IPS DF 4.7 (cell line): ENCODE measurements at regions not wholly inside any gene's neighbourhood (a gene's known extent, or its start where the extent isn't known, plus 50 kb on each side); places are given as distances from the start of the nearest gene placed in this dataset.

ENCODE experiments used
- DNase-seq: peaks from one replicate; pipeline ENCODE4 v3.0.0-alpha.2; 2013; ENCODE audit warnings: low spot score; ENCODE audit errors: extremely low read depth

DNA sequence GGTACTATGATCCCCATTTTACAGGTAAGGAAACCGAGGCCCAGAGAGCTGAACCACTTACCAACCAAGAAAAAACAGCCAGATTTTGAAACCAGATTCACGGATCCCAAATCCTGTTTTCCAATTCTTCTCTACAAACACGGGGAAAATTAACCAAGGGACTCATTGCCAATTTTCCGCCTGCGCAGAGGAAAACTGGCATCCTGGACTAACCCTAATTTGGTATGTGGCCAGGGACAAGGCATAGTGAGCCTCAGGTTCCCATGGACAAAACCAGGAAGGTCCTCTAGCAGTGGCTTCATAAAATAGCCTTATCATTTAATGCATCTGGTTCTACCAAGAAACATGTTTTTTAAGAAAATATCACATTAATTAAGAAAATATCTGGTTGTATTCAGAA, 517.3 kb downstream of the MED13L start:
- no peak for DNase-seq

DNA sequence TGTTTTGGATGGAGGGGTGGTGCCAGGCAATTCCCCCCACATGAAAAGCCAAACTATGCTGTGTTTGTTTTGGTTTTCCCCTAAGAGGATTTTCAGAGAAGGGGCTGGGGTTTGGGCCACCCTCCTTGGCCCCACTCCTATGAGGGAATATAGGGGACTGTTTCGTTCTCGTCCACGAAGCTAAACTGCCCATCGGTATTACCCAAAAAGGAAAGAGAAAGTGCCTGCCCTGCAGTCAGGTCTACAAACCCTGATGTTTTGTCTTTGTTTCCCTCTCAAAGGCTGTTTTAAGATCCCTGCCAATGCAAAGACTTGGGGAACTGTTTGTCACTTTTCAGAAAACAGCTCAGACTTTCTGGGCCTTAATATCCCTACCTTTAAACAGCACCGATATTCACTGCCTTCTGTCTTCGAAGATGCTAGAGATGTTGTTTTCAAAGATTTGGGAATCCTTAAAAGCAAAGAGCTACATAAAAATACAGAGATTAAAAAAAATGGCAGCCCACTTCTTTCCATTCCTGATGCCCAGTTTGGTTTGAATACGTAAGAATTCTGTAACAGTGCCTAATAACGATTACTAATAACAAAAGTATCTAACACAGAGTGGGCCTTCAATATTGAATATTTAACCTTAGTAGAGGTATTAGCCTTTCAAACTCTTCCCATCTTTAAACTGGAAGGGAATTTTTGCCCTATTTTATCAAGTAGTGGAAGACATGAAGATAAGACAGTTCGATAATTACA, 518.4 kb downstream of the MED13L start:
- no peak for DNase-seq

DNA sequence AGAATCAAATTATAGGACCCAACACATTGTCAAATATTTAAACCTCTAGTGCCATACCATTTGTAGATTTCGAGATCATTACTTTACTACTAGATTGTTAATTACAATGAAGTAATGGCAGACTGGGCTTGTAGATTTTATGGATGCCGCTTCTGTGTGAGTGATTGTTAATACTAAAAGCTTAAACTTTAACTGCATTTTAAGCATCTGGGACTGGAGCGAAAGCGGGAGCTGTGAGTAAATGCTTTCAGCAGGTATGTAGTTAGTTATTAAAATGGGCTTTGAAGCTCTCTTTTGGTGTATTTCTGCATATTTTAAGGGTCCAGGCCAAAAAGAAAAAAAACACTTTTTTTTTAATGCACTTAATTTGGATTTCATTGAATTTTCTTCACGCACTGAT, 519.3 kb downstream of the MED13L start:
- no peak for DNase-seq

DNA sequence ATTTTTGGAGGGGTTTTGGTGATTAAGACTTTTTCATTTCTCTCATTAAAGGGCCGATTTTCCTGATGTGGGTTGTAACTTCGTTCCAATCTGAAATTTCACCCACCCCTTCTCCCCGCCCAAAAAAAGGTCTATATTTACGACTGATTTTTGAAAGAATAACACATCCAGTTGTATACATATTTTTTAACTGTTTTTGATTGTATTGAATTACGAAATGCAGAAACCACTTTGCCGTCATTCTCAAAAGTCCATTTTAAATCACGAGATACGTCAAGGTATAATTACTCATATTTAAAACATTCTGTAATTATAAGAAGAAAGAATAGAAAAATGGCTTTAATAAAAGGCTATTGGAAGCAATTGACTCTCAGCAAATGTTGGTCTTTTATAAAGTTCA, 520.7 kb downstream of the MED13L start:
- no peak for DNase-seq

DNA sequence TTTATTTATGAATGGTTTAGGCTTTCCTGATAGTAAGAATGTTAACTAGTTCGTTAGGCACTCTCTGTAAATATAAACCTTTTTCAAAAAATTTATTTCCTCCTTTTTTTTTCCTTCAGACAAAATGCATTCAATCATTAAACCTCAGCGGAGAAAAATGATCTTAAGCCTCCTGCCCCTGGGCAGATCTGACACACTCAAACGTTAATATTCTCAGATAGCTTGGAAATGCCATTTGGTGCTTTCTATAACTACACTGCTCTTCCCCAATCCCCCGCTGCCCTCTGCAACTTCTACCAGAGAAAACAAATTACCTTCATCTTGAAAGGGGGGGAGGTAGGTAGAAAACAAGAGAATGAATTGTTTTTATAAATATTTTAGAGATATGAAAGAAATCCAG, 521.2 kb downstream of the MED13L start:
- DNase-seq = no peak

DNA sequence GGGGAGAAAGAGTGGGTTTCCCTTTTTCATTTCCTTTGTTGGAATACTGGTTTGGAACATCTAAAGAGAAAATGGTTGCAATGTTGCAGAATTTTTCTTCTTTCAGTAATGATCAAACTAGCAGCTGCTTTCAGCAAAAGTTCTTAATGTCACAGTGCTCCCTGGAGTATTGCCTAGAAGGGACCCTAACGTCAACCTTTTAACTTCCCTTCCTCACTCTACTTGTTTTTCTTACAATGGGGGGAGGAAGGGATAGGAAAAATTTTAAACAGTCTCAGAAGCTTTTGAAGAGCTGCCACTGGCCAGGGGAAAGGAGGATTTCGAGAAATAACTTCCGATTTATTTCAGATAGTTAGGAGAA, 521.8 kb downstream of the MED13L start:
- DNase-seq = no peak

DNA sequence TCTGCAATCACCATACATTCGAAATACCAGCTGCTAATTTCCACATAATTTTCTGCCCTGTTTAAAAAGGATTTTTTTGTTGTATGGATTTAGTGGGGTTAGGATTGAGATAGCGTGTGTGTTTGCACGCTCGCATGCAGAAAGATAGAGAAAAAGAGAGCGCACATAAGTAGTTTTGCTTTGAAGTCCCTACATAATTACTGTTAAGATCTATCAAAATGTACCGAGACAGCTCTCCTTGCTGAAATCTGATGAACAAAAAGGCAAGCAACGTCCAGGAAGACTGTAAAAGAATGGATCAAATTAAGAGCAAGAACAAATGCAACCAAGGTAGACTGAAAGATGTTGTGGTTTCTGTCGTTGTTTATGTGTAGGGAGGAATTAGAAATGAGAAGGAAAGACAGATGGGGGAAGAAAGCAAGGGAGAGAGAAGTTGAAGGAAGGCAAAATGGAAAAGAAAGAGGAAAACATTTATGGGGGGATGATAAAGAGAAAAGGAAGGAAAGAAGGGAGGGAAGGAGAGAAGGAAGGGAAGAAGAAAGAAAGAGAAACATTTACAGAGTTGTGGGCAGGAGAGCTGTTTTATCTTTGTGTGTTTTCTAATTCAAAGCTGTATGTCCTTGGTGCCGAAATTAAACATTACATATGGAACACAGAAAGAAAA, 522.3 kb downstream of the MED13L start:
- DNase-seq = no peak

DNA sequence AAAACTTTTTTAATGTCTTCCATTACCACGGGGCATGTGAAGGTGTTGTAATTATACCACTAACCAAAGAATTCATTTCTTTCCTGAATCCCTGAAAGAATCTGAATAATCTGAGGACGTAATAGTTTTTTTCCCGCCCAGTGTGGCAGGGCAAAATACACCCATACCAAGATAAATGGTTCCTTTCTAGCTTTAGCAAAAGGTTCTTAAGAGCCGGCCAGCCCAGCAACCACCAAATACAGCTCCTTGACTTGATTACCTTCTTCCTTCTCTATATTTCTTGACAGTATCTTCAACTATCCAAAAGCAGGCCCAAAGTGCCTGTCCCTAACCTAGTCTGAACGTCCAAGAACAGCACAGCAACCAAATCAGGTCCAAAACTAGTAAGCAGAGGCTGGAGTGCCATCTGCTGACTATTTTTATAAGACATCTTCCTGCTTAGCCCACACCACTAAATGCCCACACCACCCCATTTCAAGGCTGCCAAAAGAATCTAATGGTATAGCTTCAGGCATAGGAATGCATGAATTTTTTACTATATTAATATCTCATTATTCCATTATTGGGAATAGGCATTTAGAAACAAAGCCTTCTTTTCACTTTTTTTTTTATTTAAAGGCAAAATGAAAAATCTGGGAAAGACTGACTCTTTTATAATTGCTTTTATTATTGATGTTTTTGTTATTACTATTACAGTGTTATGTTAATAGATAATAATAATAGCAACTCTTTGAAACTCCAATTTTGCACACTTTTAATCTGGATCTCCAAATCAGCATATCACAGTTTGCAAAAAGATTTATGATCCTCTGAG, 524.4 kb downstream of the MED13L start:
- DNase-seq = peak; percentile 22

DNA sequence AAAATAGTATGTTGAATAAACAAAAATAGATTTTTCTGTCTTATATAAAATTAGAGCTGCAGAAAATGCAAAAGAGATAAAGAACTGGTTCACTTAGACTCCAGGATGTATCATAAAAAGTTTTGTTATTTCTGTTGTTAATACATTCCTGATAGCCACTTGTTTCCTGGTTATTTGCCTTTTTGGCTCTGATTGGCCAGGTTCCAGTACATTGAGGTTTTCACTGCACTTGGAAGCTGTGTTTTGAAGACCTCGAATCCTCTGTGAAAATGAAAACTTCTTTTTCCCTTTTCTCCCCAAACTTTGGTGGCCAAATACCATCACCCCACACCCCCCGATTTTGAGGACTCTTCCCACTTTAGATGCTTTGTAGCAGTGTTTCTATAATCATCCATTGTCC, 525.3 kb downstream of the MED13L start:
- no peak for DNase-seq

DNA sequence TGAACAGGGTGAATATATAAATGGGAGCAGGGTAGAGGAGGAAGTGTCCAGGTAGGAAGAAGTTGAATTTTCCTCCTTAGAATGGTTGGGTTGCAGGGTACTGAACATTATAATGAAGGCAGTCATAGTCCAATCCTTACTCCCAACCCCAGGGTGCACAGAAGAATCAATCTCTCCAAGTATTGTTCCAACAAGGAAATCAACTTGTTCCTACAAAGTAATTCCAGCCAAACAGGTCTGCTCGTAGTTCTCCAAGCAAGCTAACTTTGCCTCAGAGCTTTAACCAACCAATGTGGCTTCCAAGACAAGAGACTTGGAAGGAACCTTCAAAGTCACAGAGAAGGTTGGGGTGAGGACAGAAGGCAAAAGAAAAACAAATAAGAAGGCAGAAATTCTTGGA, 527.2 kb downstream of the MED13L start:
- no peak for DNase-seq

DNA sequence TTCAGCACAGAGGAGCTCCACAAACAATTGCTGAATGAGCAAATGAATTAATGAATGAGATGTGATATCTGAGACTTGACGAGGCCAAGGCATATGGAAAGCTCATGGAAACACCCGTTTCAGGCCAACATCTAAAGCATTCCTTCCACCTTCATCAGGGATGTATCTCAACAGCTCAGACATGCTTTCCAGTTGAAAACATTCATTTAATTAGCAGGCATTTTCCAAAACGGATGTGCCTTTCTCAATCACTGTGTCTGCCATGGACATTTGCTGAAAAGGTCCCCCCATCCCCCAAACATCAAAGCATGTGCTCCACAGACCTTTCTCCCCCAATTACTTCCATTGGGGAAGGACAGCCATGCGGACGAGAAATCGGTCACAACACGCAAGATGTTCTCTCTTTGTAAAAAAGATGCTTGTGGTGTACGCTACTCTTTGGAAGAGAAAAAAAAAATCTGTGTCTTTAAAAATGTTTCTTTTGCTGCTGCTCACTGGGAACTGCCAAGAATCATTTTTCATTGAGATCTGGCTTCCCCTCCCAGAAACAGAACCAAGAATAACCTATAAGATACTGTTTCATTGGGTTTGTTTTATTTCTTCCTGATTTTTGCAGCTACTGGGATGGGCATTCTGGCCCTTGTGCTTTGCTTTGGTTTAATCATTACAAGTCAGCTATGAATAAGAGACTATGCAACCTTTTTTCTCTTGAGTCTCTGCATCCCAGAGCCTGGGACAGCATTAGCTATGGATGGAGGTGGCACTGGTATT, 528.2 kb downstream of the MED13L start:
- DNase-seq = no peak

DNA sequence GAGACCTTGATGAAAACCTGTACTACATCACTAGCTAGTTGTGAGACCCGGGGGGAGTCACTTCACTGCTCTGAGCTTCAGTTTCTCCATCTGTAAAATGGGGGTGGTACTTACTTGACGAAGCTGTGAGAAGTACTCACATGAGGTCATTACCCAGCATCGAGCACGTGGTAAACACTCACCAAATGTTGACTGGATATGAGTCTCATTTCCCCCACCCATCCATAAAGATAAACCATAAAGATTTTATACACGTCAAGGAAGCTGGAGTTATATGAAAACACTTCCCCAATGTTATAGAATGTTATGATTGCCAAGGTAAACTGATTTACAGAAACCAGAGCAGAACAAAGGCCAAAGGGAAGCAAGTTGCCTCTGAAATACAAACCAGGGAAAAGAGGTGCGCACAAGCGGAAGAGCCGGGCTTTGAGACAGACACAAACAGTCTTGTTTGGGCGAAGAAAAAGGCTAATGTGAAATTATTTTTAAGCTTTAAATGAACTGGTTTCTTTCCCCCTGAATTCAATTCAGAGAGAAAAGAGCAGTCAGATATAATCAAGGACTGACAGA, 536.8 kb downstream of the MED13L start:
- no peak for DNase-seq

DNA sequence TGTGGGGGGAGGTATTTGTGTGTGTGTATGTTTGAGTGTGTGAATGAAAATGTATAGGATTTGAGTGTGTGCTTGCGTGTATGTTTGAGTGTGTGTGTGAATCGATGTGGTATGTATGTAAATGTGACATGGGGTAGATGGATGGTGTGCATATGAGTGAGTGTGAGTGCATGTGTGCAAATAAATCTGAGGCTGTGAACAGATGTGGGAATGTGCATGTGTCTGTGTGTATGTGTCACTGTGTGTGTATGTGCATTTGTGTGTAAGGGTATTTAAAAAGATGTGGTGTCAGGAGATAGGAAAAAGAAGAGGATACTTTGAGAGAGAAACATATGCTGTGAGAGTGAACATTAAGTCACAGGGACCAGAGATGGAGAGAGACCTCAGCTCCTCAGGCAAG, 539.6 kb downstream of the MED13L start:
- no peak for DNase-seq

DNA sequence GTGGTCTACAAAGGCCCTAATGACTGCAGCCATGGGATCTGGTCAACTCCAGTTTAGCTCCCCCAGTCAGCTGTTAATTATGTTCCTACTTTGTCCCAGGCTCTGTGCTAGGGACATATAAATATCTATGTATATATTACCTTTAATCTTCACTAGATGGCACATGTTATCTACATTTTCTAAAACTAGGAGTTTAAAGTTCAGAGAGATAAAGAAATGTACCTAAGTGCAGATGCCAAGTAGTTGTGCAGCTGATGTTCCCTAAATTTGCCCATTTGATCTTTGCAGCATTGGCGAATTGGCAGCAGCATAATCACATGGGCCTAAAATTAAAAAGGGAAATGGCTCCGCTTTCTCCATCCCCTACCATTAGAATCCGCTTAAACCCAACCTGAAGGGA, 541.1 kb downstream of the MED13L start:
- DNase-seq = no peak

DNA sequence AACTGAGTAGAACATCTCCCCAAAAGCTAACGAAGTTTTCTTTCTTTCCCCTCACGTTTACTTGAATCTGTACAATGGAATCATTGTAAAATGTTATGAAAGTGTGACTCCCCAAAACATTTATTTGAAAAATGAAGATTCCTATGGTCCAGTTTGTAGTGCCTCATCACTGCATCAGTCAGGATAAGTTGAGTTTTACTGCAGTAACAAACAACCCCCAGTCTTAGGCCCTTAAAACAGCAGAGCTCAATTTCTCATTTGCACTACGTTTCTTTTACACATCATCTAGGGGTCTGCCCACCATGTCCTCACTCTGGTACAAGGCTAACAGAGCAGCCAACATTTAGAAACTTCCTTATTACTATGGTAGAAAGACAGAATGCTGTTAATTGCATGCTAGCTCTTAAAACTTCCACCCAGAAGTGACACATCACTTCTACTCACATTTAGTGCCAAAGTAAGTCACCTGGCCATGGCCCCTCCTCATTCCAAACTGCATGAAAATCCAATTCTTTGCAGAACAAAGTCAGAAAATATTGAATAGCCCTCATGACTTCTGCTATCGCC, 546.4 kb downstream of the MED13L start:
- no peak for DNase-seq

DNA sequence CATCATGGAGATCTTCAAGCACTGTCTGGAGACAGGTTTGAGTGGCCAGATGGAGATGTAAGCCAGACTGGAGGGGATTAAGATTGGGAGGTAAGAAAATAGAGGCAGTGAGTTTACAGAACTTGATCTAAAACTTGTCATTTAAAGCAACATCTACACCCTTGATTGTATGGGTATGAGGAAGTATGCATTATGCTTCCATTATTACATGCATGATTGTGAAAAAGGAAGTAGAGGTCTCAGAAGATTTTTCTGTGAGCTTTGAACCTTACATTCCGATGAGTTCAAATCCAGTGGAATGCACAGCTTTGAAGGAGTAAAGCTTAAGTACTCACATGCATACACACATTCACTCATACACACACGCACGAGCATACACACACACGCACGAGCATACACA, 550.8 kb downstream of the MED13L start:
- DNase-seq = no peak

DNA sequence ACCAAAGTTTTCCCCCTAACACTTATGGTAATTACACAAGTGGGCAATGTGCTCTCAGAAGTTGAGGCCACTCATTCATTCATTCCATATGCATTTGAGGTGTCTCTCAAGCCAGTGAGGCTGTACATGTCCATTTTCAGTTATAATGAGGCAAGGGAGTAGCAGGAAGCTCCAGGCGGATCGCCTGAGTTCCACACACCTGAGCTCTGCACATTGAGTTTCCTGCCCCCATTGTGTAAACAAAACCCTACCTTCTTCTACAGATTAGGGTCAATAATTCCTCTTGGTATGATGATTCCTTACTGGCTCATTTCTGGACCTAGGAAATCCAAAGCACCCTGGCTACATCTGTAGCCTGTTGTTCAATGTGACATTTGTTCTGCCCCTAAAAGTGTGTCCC, 555.3 kb downstream of the MED13L start:
- no peak for DNase-seq

DNA sequence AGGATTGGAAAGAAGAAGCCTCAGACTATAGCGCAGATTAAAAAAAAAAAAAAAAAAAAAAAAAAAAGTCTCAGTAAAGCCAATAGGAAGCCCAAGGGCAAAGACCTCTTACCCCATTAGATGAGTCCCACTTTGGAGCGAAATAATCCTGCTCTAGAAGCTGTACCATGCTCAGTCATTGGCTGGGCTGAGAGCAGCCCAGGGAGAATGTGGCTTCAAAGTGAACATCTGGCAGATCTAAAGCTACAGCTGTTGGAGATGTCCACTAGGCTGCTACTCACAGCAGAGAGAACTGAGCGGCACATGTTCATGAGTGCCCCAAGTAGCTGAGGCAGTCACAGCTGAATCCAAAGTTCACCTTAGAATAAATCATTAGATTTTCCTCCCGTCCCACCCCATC, 560.9 kb downstream of the MED13L start:
- no peak for DNase-seq

DNA sequence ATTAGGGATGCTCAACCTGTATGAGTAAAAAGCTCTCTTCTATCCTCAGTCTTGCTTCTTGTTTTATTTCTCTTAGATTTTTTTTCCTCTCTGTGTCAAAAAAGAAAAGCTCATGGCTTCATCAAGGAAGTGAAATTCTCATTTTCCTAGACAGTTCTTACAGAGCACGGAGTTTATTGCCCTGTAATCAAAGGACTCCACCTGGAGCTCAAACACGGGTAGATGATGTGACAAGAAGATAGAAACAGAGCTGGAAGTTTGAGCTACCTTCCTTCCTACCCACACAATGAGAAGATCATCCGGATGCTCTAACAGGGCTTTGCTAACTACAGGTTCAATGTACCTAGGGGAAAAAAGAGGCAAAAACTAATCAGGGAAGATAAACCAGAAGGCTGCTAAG, 564.8 kb downstream of the MED13L start:
- no peak for DNase-seq

DNA sequence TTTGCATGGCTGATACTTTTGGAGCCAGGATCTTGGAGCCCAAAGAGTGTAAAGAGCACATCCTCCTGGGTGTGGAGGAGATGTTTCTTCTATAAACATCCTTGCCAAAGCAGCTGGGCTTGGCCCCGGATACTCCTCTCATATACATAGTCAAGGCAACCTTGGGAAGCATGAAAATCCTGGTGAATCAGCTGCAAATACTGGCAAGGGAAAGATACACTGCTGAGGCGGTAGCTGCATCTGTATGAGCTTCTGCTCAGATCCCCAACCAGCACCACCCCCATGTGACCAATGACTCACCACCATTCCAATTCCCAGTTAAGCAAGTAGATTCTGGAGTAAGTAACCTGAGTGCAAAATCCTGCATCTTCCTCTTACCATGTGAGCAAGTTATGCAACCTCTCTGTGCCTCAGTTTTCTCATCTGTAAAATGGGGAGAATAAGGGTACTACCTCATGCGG, 567.4 kb downstream of the MED13L start:
- DNase-seq = no peak

DNA sequence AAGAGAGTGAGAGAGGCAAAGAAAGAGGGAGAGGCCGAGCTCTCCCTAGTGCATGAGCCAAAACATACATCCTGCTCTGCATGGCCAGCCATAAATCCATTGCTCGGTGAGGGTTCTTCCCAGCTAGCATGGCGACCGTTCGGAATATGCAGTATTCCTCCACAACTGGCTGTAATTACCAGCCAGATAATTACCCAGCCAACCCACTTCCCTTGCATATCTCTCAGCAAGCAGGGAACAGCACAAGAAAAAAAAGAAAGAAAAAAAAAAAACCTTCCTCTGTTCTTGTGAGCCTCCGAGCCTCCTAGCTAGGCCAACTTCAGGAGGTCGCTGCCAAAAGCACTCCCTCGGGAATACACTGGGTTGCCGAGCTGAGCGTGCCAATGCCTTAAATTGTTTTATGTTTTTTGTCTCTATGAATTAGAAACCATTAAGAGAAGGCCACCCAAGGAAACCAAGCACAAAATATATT, 567.9 kb downstream of the MED13L start:
- DNase-seq = no peak
